ENCODE measurements at regions not wholly inside any gene's neighbourhood (a gene's known extent, or its start where the extent isn't known, plus 50 kb on each side); places are given as distances from the start of the nearest gene placed in this dataset.

DNA sequence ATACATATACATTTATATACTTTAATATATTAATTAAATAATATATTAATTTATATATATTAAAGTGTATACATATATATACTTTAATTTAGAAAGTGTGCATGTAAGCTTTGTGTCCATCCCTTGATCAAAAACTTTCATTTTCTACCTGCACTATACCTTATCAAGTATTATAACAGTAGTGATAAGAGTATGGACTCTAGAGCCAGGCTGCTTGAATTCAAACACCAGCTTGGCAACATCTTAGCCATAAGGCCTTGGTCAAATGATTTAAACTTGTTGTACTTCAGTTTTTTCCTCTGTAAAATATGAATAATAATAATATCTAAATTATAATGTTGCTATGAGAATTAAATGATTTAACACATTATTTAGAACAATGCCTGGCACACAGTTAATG, 327.6 kb upstream of the NECTIN3 start:
- no peak for DNase-seq (ENCODE audit: low read depth in 2 of 2)

DNA sequence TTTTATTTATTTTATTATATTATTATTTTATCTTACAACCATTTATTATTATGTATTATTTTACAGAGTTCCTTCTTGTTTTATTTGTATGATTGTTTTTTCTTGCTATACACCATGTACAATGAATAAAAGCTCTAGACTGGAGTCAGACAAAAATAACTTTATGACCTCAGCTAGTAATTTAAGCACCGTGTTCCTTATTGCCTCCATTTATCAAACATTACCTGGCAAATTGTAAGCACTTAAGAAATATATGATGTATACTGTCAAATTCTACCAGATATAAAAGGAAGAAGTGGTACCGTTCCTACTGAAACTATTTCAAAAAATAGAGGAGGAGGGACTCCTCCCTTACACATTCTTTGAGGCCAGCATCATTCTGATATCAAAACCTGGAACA, 326.9 kb upstream of the NECTIN3 start:
- no peak for DNase-seq (ENCODE audit: low read depth in 2 of 2)

DNA sequence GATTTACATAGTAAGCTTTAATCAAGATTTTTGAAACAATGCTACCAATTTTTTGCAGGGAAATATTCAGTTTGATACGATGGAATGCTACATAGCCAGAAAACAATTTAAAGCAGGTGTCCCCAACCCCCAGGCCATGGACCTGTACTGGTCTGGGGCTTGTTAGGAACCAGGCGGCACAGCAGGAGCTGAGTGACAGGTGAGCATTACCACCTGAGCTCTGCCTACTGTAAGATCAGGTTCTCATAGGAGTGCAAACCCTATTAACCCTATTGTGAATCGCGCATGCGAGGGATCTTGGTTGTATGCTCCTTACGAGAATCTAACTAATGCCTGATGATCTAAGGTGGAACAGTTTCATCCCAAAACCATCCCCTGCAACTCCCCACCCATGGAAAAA, 322.6 kb upstream of the NECTIN3 start:
- DNase-seq (ENCODE audit: low read depth in 2 of 2), result no peak

DNA sequence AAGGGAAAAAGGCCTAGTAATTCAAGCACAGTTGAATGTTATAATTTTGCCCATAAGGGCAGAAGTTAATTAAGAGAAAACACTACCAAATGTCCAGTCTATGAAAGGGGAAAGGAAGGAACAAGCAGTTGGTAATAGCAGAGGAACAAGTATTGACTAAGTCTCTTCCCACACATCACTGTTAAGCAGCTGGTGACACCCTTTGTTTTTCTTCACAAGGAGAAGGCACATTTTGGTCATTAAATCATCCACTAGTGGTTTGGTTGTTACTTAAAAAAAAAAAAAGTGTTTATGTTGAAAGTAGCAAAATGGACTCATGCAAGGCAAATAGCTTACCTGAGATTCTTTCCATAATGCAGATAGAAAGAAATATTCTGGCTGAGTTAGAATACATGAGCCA, 321.4 kb upstream of the NECTIN3 start:
- no peak for DNase-seq (ENCODE audit: low read depth in 2 of 2)

DNA sequence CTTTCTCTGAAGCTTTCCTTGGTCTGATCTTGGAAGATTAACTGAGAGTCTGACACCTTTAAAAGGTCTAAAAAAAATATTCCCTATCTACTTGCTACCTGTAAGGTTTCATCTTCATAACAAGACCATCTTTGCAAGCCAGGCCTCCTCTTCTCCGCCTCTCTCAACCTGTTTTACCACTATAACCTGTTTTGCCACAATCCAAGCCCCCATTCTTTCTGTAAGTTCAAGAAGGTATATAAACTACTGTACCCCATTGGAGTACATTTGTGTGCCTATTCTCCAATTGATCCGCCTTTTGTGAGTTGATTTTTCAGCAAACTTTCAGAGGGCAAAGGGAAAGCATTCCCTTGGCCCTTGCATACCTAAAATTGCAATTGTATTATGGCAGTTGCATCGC, 319.3 kb upstream of the NECTIN3 start:
- DNase-seq (ENCODE audit: low read depth in 2 of 2), result no peak

DNA sequence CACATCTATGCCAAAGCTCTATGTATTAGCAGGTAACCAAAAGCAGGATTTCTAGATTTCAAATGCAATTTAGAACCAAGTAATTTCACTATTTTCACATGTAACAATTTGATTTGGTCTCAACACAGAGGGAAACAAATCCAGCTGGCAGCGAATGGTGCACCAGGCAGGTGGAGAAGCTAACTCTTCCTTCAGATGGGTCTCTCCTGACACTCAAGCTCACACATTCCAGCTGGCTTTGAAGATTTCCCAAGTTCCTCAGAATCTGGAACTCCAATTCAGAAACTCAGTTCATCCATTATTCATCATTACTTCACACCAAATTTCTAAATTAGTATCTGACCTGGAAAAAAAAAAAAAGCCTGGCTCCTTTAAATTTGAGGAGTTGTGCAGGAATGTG, 318.1 kb upstream of the NECTIN3 start:
- DNase-seq (ENCODE audit: low read depth in 2 of 2), result no peak

DNA sequence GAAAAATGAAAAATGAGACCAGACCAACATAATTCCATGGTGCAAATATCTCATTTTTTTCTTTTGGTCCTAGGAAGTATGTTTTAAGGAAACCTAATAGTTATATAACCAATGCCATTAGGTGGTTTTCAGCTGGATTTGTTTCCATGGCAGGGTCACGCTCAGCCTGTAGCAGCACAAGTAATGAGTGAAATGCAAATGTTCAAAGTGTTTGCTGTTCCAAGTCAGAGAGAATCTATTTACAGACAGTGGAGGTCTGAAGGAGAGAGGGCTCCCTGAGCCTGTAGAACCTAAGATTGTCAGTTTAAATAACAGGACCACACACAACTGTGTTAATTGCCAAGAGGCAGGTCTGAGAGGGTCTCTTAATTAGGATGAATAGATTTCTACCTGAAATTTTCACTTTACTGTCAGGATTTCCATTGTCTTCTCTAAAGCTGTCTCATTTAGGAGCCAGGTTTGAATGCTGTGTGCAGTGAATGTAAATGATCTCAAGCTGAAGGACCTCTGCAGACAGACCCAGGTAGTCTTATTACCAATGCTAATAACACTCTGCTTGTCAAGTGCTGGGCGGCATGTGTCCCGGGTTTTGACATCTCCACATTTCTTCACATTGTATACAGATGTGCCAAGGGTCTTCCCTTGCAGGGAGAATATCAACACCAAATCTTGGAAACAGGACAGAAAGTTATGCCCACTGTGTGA, 317.3 kb upstream of the NECTIN3 start:
- no peak for DNase-seq (ENCODE audit: low read depth in 2 of 2)

DNA sequence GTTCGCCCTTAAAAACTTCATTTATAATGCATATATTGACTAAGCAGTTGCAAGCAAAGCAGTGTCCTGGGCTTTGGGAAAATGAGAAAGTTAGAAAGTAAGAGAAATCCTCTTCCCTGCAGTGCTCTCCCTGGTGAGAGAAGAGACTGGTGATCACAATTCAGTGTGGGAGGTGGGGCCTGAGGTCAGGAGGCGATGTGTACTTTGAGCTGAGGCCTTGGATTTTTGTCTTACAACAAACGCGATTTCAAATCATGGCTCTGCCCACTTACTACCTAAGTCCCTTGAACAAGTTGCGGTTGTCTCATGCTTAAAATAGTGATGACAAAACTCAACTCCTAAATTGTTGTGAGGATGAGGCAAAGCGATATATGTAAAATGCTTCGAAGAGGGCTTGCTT, 316.3 kb upstream of the NECTIN3 start:
- DNase-seq (ENCODE audit: low read depth in 2 of 2), result no peak

DNA sequence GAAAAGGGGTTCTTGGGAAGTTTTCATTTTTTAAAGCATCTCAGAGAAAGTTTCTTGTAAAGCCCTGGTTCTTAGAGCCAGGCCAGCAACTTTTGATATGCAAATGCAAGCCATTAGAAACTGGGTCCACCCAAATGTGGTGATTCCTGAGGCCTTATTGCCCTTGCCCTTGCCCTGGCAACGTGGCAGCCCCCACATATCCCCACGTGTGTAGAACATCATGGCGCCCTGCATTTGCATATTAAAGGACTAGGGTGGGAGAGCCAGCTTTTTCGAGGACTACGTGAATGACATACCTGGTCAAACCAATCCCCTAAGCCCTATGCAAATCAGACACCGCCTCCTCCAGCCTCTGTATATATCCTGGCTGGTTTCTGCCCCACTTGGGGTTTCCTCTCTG, 314.9 kb upstream of the NECTIN3 start:
- no peak for DNase-seq (ENCODE audit: low read depth in 2 of 2)

DNA sequence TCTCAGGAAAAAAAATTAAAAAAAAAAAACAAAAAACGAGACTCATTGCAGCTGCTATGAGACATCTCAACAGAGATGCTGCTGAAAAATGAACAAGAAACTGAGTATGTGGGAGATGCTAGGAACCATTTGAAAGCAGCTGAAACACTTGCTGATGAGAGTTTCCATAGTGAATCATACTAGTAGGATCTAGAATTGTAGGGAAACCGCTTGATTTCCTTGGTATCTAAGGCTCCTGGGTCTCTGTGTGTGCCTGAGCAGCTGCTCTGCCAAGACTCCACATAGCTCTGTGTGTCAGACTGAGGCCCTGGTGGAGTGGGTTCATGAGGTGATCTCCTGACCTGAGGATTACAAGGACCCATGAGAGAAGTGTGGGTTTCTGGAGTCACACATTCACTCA, 313.4 kb upstream of the NECTIN3 start:
- DNase-seq (ENCODE audit: low read depth in 2 of 2), result no peak

DNA sequence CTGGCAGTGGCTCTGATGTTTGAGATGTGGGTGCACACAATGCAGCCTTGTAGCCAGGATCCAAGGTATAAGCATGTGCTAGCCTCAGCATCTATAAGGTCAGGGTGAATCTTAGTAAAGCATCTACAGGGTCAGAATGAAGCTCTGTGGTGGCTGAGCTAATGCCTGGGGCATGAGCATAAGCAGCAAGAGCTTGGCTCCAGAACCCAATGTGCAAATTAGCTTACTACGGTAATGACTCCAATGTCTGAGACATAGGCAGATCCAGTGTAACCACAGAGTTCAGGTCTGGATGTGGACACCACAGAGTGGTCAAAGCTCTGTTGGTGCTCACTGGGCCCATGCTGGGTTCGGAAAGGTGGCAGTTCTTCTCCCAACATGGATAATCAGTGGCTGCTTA, 304.5 kb upstream of the NECTIN3 start:
- DNase-seq (ENCODE audit: low read depth in 2 of 2), result no peak

DNA sequence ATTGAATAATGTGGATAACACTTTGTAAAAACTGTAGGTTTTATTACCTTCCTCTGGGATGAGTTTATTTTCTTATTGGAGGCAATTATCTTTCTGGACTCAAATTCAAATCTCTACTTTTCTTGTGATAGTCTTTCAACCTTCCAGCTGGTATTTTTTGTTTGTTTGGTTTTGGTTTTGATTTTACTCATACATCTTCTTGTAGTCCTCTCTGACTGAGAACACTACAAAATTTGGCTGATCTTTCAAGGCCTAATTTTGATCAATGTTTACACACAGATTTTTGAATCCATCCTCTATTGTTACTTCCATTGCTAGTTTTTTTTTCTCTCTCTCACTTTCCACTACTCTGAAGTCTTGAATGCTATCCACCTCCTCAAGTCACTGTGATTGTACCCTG, 303.8 kb upstream of the NECTIN3 start:
- no peak for DNase-seq (ENCODE audit: low read depth in 2 of 2)

DNA sequence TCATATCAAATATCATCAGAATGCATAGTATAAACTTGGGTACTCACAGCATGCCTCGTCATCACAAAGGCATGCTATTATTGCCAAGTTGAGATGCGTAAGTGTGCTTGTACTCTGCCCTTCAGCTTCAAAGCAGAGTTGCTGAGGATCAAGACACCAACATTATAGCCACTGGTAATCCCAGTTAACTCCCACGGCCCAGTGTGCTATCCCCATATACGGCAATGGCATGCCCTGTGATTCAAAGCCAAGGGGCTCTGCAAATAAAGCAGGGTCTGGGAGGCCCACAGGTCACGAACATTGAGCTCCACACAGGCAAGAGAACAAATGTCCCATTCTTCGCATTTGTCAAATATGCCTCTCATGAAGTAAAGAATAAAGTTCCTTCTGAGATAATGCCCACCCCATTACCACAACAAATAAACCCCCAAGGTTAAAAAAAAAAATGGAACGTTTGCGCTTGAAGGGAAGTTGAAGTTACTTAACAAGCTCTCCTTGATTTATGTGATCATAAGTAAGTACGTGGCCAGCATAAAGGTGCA, 298.1 kb upstream of the NECTIN3 start:
- DNase-seq (ENCODE audit: low read depth in 2 of 2), result no peak

DNA sequence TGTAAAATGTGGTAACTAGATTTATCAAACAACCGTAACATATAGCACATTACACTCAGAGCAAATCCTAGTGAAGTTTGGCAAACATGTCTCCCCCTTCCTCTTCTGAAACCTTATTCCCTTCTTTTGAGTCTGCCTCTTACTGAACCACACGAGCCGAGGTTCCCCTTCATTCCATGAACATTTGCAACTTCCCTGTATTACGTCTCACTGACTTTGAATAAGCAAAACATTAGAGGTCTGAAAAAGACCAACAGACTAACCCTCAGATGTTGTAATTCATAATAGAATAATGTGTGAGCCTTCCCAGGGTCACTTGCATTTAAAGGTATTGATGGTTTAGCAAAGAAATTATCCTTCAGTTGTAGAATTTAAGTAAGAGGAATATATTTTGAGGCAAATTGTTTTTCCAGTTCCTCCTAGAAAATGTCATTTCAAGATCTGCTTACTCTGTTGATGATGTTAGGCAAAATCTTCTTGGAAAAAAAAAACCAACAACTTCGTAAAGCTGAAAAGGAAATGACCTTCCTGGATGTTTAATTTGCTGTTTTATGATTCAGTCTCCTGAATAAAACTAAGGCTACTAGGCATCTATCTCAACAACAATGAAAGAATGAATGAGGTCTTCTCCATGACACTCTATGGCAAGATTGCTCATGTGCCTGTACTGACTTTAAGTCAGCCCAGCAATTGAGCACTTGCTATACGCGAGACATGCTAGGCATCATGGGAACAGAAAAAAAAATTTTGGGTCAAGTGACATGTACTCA, 296.9 kb upstream of the NECTIN3 start:
- DNase-seq (ENCODE audit: low read depth in 2 of 2), result no peak

DNA sequence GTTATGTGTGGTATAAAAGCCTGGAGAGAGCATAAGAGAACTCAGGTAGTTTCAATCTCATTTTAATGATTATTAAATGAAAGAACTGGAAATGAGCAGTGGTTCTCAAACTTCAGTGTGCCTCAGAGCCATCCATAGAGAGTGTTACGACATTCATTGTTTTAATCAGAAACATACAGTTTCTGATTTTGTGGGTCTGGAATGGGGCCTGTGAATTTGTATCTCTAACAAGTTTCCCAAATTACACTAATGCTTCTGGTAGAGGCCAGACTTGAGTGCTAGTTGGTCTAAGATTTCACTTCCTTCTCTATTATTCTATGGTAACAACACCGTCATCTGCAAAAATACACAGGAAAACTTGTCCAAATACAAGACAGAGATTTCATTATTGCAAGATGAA, 292.0 kb upstream of the NECTIN3 start:
- DNase-seq (ENCODE audit: low read depth in 2 of 2), result no peak

DNA sequence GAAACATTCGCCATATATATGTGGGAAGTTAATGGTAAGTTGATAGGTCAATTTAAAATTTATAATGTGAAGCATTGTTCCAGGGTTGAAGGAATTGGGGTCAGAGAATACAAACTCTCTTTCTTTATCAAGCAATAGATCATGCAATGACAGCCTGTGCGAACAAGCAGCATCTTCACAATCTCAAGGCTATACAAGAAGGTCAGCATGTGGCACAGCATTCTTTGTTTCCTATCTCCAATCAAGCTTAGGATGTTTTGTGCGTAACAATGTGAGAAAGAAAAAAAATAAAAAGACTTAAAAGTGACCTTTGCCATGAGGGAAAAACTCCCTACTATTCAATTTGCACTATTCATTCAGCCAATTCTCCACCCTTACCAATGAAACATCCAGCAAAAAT, 288.1 kb upstream of the NECTIN3 start:
- DNase-seq (ENCODE audit: low read depth in 2 of 2), result no peak

DNA sequence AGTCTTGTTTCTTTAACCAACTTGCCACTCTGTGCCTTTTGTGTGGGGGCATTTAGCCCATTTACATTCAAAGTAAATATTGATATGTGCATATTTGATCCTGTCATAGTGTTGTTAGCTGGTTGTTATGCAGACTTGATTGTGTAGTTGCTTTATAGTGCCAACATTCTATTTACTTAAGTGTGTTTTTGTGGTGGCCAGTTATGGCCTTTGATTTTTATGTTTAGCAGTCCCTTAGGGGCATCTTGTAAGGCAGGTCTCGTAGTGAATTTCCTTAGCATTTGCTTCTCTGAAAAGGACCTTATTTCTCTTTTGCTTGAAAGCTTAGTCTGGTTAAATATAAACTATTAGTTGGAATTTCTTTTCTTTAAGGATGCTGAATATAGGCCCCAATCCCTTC, 282.8 kb upstream of the NECTIN3 start:
- no peak for DNase-seq (ENCODE audit: low read depth in 2 of 2)

DNA sequence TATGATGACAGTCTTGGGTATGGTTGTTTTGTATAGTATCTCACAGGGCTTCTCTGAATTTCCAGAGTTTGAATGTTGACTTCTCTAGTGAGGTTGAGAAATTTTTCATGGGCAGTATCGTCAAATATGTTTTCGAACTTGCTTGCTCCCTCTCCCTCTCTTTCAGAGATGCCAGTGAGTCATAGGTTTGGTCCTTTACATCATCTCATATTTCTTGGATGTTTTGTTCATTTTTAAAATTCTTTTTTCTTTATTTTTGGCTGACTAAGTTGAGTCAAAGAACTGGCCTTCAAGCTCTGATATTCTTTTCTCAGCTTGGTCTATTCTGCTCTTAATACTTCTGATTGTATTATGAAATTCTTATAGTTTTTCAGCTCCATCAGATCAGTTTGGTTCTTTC, 282.3 kb upstream of the NECTIN3 start:
- no peak for DNase-seq (ENCODE audit: low read depth in 2 of 2)

DNA sequence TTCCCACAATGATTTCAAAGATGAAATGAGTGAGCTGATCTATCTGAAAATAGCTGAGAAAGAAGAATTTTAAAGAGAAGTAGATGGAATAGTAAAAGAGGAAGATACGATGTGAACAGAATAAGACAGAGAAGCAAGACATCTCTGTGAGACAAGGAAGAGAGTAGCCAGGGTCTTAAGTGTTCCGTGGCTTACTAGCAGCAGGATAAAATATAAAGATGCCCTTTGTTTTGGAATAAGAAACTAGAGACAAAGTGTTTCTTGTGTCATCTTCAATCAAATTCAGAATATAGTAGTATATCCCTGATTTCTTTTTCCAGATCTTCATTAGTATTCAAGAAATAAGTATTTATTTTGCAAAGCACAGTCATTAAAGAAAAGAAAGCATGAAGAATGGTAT, 281.0 kb upstream of the NECTIN3 start:
- DNase-seq (ENCODE audit: low read depth in 2 of 2), result no peak

DNA sequence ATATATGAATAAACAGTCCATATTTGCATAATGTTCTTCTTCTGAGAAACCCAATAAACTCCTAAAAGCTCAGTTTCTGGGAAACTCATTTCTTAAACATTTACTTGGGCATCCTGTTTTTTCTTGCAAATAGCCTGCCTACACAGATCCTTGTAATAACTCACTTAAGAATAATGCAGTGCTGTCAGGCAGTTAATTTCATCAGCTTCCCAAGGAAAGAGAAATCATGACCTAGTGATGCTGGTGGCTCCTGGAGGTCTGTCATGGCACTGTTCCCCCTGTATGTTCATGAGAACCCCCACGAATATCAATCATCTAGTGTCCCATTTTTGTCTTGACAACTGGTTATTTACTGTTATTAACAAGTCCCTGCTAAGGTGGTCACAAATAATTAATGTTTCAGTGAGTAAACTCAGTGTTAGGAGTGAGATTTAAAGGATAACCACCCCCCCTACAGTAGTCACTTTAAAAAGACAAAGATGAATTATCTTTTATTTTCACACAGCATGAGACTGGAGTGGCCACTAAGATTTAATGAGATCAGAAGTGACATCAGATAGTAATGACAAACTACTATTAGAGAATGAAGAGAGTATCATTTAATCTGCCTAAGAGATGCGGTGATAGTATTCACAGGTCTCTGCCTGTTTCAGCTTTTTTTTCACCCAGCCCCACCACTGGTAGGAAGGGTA, 279.5 kb upstream of the NECTIN3 start:
- no peak for DNase-seq (ENCODE audit: low read depth in 2 of 2)

DNA sequence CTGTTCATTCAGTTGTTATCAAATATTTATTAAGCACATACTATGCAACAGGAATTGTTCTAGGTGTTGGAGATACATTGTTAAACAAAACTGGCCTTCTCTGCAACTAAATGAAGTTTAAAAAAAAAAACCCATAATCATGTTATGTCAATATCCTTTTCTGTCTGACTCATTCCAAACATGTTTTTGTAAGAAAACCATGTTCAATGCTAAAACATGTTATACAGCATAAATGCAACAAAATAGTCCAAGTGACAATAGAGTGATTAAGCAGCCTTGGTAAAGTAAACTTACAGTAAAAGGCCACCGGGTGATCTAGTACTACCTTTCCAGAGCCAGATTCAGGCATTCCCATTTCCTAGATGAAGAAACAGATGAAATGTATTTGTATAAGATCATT, 278.0 kb upstream of the NECTIN3 start:
- DNase-seq (ENCODE audit: low read depth in 2 of 2), result no peak

DNA sequence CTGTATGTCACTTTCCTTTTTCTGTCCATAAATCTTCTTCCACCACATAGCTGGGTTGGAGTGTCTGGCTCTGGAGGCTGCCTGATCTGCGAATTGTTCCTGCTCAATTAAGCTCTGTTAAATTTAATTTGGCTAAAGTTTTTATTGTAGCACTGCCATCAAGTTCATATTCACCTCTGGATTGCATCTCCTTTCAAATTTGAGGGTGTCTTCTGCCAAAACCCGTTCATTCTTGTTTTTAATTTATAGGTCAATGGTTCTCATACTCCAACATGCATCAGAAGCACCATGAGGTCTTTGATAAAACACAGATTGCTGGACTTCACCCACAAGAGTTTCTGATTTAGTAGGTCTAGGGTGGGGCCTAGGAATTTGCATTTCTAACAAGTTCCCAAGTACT, 276.5 kb upstream of the NECTIN3 start:
- DNase-seq (ENCODE audit: low read depth in 2 of 2), result no peak

DNA sequence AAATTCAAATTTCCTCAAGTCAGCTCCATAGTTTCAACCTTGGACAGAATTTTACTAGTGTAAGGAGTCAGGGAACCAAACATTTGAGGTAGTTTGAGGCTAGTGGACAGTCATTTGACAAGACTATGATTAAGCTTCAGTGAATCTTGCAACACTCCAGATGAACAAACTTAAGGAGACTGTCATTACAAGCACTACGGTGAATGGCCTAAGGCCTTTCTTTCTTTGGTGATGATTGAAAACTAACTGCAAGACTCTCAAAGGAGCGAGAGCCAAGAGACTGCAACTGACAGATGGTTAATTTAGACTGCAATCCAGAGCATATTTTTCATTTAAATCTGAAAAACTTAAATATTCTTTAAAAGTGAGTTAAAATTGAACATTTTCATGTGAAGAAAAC, 272.3 kb upstream of the NECTIN3 start:
- no peak for DNase-seq (ENCODE audit: low read depth in 2 of 2)
